NCI-H69 (cell line): ENCODE measurements at regions not wholly inside any gene's neighbourhood (a gene's known extent, or its start where the extent isn't known, plus 50 kb on each side); places are given as distances from the start of the nearest gene placed in this dataset.

Source experiments
- DNase-seq: peaks from one replicate; lab custom pipeline; 2025; lab: John Stamatoyannopoulos, UW

DNA sequence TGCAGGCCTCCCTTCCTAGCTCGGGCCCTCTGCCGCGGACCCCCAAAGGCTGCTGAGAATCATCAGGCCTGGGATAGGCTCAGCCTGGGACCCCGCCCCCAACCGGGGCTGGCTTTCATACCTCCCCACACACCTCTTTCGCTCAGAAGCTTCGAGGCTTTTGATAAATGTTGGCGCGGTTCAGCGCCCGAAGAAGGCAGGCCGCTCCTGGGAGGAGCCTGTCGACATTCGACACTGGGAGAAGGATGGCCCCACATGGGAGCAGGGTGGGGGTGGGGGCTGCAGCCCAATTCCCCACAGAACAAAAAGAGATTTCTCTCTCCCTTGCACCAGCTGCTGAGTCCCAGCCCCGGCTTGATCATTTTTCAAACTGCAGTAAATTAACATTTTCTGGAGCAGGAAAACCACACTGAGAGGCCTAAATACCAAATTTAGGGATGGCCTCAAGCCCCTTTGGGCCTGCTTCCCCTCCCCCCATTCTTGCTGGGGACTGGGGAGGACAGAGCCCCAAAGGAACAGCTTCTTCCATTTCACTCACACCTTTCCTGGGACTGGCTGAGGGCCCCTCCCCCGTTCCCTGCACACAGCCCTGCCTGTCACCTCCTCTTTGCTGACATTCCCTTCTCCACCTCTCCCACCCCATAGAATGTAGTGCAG, 112.9 kb upstream of the PJA1 start:
- peak; percentile 50 for DNase-seq

DNA sequence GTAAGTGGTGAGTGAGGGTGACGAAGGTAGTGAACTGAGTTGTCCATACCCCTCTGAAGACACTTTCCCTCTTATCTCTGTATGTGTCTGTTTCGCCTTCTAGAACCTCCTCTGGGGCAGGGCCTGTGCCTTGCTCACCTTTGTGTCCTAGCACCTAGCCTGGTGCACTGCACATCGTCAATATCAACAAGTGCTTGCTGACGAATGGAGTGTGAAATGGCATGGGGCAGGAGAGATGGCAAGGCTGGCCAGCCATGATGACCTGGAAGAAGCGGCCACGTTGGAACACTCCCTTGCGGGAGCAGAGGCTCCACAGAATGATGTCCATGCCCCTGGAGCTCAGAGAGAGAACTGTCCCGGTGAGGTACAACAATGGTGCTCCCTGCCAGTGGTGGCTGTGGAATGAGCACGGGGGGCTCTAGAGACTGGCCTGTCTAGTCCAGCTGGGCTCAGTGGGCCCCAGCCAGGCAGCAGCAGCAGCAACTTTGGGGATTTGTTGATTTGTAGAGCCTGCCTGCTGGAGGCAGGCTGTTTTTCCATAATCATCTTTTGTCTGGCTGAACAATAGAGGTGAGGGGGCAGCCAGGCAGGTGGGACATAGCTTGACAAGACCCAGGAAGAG, 112.2 kb upstream of the PJA1 start:
- DNase-seq = peak; percentile 50

DNA sequence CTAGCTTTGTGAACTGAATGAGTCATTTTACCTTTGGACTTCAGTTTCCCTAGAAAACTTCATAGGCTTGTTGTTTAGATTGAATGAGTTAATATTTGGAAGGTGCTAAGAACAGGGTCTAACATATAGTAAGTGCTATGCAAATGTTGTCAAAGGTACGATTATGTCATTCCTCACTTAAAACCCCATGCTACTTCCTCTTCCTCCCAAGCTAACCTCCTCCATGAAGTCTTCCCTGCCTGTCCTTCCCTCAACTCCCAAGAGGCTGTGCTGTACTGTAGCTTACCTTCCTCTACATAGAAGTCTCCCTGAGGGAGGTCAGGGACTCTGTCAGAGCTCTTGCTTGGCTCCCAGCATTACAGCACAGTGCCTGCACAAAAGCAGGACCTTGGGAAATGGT, 103.4 kb upstream of the PJA1 start:
- peak; percentile 25 for DNase-seq

DNA sequence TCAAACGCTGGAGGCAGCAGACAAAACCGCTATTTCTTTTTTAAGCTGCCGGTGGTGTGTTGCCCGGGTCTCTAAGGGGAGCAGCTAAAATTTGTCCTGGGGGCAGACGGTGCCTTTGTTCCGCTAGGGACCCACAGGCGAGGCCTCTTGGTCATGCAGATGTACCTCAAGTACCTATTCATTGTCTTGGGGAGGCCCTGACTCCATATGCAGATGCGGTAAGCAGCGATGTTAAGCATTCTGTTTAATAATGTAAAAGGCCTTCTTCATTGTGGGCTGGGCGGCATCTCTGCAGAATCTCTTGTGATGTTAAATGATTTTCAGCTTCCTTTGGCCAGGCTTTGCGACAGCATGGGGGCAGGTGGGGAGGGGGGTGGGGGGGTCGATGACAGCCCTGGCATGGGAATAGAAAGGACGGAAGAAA, 98.9 kb upstream of the PJA1 start:
- no peak for DNase-seq

DNA sequence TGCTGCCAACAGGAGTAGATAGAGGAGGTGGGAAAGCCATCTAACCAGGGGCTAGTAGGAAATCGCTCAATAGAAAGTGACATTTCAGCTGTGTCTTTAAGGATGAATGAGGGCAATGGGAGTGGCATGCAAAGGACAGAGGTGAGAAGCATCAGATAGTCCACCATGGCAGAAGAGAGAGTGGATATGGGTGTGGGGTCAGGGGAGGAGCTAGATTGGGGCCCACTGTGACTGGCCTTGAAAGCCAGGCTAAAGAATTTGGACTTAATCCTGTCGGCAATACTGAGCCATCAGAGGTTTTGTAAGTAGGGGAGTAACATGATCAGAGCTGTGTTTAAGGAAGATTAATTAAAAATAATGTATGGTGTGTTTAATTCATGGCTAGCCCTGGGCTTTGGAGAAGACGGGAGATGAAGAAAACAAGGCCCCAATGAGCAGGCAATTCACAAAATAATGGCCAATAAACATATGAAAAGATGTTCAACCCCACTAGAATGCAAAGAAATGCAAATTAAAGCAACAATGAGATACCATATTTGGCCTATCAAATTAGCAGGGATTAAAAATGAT, 98.1 kb upstream of the PJA1 start:
- DNase-seq = no peak

DNA sequence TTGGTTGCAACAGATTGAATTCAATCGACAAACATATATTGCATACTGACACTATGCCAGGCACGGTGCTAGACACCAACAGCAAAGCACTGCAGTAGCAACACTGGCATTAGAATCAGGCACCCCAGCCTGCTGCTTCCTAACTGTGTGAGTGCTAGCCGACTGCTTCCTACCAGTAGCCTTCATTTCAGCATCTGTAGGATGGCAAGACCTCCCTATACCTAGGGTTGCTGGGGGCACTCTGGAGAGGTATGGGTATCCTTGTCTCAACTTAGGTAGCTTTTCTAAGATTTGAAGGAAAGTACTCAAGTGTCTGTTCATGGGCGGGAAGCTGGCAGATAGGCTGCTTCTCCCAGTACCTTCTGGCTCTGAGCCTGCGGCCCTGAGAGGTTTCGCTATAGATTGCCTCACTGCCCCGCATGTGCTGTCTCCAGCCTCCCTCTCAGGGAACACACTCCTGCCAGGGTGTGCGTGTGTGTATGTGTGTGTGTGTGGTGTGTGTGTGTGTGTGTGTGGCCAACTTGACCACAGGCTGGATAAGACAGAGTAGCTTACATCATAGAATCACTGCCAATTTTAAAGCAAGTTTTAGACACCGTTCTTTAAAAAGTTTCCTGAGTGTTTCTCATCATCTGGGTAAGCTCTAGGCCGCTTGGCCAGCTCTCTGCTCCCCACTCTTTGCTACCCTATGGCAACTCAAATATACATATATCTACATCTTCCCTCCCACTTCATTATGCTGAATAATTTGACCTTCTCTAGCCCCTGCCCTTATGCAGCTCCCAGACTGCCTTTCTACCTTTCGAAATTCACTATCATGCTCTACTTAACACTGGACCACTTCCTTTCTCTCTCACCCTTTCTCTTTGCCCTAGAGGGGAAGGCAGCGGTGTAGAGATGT, 97.0 kb upstream of the PJA1 start:
- no peak for DNase-seq

DNA sequence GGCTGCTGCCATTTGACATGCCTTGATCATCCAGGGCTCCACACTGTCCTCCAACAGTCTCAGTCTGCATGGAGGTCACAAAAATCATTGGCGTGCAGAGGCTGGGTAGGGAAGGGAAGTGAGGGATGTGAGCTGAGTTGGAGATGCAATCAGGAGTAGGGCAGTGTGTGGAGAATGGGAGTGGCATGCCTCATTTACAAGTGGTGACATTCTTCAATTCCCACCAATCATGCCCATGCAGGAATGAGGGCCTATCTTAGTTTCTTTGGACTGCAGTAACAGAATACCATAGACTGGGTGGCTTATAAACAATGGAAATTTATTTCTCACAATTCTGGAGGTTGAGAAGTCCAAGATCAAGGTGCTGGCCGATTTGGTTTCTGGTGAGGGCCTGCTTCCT, 94.9 kb upstream of the PJA1 start:
- no peak for DNase-seq

DNA sequence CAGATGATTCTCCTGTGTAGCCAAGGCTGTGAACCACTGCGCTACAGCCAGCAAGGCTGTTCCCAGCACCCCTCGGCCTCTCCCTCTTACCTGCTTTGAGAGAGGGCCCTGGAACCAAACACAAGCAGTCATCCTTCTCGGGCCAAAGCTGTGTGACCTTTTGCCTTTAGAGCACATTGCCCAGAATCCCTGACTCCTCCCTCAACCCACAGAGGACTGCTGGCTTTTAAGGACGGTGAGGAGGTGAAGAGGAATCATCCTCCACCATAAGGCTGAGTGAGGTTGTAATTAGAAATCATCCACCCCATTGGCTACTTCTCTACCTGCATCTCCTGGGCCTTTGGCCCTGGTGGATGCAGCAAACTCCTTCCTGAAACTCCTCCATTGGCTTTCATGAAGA, 93.6 kb upstream of the PJA1 start:
- DNase-seq = no peak

DNA sequence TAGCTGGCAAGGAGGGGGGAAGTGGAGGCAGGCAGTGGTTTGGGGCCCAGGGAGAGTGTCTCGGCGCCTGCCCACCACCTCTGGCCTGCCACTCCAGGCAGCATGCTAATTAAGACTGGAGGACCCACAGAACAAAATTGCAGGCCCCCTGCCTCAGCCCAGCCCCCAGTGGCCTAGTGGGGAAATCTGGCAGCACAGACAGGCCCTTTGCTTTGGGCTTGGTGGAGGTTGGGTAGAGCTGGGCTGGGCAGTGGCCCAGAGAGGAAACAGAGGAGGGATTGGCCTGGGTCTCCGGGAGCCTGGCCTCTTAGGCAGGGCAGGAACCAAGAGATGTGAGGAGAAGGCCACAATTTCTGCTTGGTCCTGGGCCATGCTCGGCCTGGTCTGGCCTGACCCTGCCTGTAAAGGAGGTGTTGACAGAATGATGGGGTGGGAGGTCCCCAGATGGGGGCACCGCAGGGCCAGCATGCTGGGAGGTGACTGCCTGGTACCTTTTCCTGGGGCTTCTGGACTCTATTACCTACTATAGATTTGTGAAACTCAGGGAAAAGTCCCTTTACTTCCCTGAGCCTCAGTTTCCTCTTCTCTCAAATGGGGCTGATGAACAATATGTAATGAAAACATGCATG, 92.4 kb upstream of the PJA1 start:
- DNase-seq = no peak

DNA sequence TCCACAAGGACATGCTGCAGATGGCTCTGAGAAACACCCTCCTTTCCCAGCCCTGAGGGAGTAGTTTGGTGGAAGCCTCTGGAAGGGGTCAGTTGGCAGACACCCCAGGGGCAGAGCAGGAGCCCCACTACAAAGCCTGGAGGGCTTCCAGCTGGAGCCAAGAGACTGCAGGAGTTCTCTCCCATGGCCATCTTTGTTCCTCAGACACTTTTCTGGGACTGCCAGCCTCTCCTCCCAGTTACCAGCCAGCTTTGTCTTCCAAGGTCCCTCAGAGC, 91.0 kb upstream of the PJA1 start:
- no peak for DNase-seq

DNA sequence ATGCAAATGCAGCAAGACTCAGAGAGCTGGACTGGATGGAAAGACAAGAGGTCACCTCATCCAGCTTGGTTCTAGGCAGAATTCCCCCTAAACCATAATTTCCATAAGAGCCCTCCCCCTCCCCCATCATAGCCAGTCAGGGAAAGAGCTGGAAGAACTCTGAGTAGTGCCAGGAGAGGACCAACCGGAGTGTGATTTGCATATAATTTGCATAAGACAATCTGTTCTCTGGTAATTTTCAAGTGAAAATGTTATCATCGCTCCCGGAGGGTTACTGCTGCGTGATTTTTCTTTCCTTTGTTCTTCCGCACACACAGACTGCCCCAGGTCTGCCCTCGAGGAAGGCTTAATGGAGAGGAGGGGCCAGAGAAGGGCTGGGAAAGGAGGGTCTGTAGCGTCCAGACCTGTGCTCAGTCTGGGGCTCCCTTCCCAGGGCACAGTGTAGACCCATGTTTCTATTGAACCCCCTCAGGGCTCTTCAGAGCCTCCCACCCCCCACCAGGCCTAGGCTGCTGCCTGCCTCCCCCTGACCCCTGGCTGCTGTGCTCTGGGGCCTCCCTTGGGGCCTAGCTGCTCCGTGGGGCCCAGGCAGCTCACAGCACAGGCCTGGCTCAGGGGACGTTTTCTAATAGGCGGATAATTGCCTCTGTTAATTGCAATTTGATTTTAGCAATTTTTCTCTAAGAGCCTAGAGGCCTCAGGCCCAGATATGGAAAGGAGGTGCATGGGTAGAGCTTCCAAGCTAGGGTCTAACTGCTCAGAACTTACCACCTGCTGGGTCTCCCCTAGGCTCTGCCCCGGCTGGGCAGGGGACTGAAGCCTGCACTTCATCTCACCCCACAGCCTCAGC, 90.4 kb upstream of the PJA1 start:
- DNase-seq = peak; percentile 85

DNA sequence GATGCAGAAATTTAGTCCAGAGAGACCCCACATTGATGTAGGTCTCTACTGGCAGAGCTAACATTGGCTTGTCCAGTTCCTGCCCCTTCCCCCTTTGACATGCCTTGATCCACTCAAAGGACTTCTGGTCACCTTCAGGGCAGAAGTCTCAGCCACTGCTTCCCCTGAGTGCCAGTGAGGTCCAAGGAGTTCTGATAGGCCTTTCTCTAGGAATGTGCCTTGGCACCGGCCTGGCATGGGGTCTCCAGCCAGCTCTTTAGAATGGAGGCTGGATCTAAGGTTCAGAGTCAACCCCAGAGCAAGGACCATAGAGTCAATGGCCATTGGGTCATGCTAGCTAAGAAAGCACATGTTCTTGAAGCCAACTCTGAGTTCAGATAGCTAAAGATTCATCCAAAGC, 88.6 kb upstream of the PJA1 start:
- no peak for DNase-seq

DNA sequence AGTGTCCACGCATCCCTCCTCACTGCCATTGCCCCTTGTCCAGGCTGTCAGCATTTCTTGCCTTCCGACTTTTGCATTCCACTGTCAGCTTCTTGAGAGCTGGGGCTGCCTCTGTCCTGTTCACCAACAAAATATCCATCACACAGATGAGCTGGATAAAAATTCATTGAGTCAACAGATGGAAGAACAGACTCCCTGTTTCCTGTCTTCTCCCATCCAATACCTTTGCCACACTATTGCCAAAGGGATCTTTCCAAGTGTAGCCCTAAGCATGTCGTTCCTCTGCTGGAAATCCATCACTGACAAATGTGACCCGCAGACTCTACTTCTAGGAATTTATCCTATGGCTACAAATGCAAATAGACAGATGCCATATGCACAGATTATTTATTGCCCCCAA, 78.0 kb upstream of the PJA1 start:
- no peak for DNase-seq

DNA sequence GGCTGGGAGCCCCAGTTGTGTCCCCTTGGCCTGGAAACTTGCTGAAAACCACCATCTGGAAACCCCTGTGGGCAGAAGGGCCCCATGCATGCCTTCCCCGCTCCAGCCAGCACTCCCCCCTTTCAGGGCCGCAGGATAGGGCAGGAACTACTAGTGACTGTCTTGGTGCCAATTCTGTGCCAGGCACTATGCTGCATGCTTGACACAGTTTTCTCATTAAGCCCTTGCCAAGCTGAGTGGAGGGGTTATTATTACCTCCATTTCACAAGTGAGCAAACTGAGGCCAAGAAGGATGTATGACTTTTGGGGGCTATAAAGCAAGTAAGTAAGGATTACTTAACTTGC, 73.6 kb upstream of the PJA1 start:
- no peak for DNase-seq

DNA sequence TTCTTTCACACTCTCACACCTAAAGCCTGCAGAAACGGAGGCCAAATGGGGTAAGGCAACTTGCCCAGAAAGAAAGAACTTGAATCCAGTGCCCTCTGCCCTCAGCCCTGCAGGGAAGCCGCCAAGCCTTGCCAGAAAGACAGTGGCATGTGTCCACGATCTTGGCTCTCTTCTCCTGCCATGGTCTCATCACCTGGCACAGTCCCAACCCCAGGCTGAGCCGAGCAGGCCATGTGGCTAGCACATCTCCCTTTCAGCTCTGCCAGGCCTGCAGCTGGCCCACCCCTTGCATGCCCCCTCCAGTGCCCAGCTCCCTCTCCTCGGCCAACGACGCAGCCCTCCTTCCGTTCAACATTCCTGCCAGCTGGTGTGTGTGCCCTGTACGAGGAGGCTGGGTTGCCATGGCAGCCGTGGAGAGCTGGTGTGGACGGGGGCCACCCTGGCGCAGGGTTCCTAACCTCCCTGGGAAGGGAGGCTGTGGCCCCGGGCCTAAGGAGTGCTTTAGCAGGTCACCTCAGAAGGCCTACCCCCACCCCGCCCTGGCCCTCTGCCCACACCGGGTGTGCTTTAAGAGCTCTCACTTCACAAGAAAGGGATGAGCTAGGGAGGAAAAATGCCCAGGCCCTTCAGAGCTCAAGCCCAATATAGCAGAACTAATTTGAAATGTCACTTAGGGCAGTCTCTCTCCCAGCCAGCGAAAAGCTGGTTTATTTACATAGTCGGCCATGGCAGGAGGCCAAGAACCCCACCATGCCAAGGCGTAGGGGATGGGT, 73.0 kb upstream of the PJA1 start:
- peak; percentile 87 for DNase-seq

DNA sequence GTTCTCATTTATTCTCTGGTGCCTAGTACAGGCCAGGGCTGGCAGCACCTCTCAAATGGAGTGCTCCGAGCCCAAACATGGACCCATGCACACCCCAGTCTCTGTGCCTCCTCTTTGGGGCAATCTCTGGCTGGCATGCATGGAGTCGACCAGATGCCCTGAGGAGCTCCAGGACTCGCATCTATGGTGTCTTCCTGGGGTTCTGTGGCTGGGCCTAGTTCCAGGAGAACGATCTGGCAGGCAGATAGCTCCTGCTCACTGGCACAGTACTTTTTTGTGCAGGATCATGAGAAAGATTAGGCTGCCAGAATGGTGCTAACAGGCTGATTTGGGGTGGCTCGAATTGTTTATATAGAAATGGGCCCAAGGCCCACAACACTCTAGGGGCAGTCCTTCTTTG, 72.0 kb upstream of the PJA1 start:
- DNase-seq = no peak

DNA sequence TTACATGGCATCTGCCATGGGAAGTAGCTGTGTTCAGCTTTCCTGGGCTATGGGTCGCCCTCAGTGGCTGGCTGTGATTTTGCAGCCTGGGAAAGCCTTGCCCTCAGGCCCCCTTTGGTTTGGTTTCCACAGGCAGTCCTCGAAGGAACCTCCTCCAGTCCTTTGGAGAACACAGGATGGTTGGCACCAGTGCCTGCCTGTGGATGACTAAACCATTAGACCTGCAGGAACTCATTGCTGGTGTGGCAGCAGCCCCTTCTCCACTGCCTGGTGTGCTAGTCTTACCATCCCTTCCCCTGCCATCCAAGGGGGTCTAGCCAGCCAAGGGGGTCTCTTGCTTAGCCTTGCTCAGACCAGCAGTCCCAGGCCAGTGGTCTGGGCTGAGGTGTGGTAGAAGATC, 71.4 kb upstream of the PJA1 start:
- DNase-seq = no peak

DNA sequence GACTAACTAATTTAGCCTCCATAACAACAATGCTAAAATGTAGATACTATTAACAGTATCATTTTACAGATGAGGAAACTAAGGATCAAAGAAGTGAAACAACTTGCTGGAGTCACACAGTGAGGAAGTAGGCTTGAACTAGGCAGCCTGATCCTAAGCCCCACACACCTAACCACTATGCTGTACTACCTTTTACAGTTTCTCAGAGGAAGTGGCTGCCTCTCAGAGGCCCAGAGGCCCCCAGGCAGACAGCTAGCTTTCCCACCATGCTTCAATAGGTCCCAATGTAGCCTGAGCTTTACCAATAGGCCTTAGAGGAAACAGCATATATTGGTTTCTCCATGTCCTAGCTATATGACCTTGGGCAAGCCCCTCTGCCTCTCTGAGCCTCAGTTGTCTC, 69.4 kb upstream of the PJA1 start:
- no peak for DNase-seq

DNA sequence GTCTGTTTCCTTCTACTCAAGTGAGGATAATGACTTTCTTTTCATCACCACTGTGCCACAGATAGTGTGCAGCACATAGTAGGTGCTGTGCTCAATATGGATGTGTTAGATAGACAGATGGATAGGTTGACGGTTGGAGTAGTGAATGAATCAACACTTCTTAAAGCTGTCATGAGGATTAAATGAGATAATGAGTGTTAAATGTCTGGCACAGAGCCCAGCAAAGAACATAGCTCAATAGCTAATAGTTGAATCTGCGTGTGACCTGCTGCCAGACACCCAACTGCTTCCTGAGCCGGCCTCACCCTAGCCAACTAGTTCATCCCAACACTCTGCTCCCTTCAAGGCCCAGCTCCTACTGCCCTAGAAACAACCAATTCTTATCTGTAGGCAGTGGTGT, 67.7 kb upstream of the PJA1 start:
- peak; percentile 87 for DNase-seq

DNA sequence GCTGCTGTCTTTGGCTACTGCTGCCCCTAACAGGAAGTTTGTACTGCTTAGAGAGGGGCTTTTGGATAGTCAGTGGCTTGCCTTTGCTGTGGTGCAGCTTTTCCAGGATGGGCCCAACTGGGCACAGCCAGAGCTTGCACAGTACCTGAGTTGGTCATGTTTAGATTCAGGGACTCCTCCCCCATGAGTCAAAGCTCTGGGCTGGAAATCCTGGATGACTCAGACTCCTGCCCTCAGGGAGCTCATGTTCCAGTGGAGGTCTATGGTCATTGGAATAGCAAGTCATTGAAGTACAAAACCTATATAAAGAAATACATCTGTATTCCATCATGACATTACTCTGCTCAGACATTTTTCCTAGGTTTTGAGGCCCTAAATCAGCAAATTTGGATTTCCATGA, 66.7 kb upstream of the PJA1 start:
- no peak for DNase-seq

DNA sequence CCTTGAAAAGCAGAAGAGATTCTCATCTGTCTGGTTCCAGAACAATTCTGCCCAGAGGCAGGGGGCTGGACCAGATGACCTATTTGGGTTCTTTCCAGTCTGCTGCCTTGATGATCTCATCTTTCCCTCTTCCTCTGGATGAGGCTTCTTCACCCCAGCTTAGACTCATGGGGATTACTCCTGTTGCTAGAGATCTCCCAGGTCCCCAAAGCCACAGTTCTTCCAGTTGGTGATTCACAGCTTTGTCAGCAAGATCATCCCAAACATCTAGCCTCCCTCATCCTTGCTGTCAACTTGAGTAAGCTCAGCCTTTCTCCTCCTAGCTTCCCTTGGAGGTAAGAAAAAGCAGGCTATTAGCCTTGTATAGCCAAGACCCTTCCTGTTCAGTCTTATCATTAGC, 64.2 kb upstream of the PJA1 start:
- DNase-seq = no peak
